Chondrocyte (in vitro differentiated cells): ENCODE measurements at regions not wholly inside any gene's neighbourhood (a gene's known extent, or its start where the extent isn't known, plus 50 kb on each side); places are given as distances from the start of the nearest gene placed in this dataset.

Experiments
- DNase-seq: peaks from one replicate; pipeline ENCODE4 v3.0.0; 2021; ENCODE audit warnings: mixed read lengths, low spot score
- H3K27ac Mint-ChIP-seq: one replicate; pipeline ENCODE4 v1.8.0; 2021; ENCODE audit warnings: mild to moderate bottlenecking, moderate library complexity, mixed read lengths; ENCODE audit not compliant: unreplicated experiment
- H3K27me3 Mint-ChIP-seq: 2 replicates; pipeline ENCODE4 v1.8.0; 2021; ENCODE audit warnings: low read depth, mixed read lengths
- H3K36me3 Mint-ChIP-seq: 2 replicates; pipeline ENCODE4 v1.8.0; 2021; ENCODE audit warnings: low read depth, mixed read lengths
- H3K4me1 Mint-ChIP-seq: 2 replicates; pipeline ENCODE4 v1.8.0; 2021; ENCODE audit warnings: low read depth, mild to moderate bottlenecking, mixed read lengths
- H3K4me3 Mint-ChIP-seq: one replicate; pipeline ENCODE4 v1.8.0; 2021; ENCODE audit warnings: mild to moderate bottlenecking, moderate library complexity, mixed read lengths; ENCODE audit not compliant: unreplicated experiment
- H3K9me3 Mint-ChIP-seq: 2 replicates; pipeline ENCODE4 v1.8.0; 2021; ENCODE audit warnings: low read depth, mixed read lengths
- TF ChIP-seq, protein P1 (sequence below): fragments of 200-600 bp; sonication (generic); IDR thresholded peaks from 2 replicates; pipeline ENCODE4 v1.5.0; 2021; ENCODE audit warnings: antibody characterized with exemption, mild to moderate bottlenecking, moderate library complexity

DNA sequence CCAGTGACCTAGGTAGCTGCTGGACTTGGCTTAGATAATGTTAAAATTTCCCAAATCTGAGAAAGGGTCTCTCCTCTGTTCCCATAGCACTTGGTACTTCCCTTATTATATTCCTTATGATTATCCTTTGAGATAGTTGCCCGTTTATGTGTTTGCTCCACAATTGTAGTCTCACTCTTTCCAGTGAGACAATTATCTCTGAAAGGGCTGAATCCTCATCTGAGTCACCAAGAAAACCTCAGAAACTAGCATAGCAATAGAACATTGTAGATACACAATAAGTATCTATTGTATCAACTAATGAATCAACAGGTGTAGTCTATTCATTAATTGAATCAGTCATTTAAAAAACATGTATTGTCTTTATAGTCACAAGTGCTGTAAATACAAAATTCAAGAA lies 119.1 kb upstream of the FAR2 start:
- Mint-ChIP-seq H3K4me1 (no peaks in the 10 kb centered on the region), H3K36me3 (no peaks in the 10 kb centered on the region), H3K4me3 (no peak overlapping the region), H3K27me3 (peaks cover 5% of the 10 kb centered on the region), H3K9me3 (no peaks in the 10 kb centered on the region), H3K27ac (no peak overlapping the region)
- TF ChIP-seq, protein P1, sequence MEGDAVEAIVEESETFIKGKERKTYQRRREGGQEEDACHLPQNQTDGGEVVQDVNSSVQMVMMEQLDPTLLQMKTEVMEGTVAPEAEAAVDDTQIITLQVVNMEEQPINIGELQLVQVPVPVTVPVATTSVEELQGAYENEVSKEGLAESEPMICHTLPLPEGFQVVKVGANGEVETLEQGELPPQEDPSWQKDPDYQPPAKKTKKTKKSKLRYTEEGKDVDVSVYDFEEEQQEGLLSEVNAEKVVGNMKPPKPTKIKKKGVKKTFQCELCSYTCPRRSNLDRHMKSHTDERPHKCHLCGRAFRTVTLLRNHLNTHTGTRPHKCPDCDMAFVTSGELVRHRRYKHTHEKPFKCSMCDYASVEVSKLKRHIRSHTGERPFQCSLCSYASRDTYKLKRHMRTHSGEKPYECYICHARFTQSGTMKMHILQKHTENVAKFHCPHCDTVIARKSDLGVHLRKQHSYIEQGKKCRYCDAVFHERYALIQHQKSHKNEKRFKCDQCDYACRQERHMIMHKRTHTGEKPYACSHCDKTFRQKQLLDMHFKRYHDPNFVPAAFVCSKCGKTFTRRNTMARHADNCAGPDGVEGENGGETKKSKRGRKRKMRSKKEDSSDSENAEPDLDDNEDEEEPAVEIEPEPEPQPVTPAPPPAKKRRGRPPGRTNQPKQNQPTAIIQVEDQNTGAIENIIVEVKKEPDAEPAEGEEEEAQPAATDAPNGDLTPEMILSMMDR, result no peak
- DNase-seq, result no peak

DNA sequence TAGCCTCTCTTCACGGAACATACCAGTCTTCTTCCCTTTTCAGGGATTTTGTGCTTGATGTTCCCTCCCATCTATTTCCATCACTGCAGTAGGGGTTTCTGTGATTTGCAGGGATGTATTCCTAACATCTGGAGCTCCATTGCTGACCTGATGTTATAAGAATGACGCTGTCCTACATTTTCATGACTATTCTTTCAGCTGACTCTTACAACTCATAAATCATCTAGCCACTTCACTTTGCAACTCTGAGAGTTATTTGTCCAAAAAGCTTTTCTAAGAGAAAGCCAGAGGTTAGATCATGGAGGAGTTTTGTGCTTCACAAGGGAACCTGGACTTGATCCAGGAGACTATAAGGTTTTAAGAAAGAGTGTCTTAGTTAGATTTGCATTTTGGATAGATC lies 116.6 kb upstream of the FAR2 start:
- Mint-ChIP-seq H3K36me3 (no peaks in the 10 kb centered on the region), H3K27me3 (peaks cover 5% of the 10 kb centered on the region), H3K4me3 (no peak overlapping the region), H3K9me3 (no peaks in the 10 kb centered on the region), H3K27ac (no peak overlapping the region), H3K4me1 (no peaks in the 10 kb centered on the region)
- TF ChIP-seq, protein P1, result no peak
- DNase-seq, result no peak

DNA sequence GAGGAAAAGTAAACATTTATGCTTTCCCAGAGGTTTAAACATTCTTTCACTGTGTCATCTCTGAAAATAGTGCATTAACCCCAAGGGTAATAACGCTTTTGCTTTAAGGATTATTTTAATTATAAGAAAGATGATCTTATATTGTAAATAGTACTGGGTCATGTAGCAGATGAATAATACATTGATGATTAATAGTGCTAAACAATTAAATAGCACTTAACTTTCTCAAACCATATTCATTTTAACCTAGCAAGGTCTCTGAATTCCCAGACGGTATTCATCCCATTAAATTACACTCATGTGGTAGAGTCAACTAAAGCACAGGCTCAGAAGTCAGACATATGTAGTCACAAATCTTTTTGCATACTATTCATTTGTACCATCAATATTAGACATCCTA lies 115.6 kb upstream of the FAR2 start:
- Mint-ChIP-seq H3K4me3 (no peak overlapping the region), H3K27ac (no peak overlapping the region), H3K9me3 (no peaks in the 10 kb centered on the region), H3K4me1 (no peaks in the 10 kb centered on the region), H3K27me3 (peaks cover 5% of the 10 kb centered on the region), H3K36me3 (no peaks in the 10 kb centered on the region)
- DNase-seq, result no peak
- TF ChIP-seq, protein P1, result no peak

DNA sequence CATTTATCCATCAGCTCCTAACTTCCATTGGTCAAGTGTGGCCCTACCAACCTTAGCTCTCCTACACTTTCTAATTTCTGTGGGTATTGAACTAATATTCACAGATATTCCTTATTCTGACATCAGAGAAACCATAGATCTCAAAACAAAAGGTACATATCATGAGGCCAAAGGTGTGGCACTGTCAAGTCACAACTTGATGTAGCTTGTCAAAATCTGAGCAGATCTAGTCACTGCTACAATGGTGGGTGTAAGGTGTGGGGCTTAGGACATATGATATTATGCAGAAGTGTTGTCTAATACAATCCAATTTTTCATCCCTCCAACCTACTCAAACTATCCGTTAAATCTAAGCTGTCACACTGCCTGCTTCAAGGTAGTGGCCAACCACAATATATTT lies 114.0 kb upstream of the FAR2 start:
- no peak for DNase-seq
- Mint-ChIP-seq H3K4me3 (no peak overlapping the region), H3K36me3 (no peaks in the 10 kb centered on the region), H3K27ac (no peak overlapping the region), H3K4me1 (peaks cover 6% of the 10 kb centered on the region), H3K27me3 (peaks cover 4% of the 10 kb centered on the region), H3K9me3 (no peaks in the 10 kb centered on the region)
- TF ChIP-seq, protein P1, result no peak

DNA sequence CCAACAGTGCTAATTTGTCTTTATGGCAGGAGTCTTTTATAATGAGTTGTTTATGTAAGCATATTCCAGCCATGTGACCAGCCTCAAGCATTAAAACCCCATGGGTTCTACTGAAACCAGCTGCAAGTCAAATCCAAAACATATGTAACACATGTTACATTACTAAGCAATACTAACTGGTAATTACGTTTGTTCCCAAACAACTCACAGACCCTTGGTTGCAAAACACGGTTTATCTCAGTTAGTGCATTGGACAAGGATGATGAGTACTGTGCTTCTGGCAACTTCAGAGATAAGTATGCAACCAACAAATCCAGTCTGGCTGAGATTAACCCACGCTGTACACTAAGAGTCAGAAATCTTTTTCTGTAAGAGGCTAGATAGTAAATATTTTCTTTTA lies 110.1 kb upstream of the FAR2 start:
- TF ChIP-seq, protein P1, result no peak
- Mint-ChIP-seq H3K27me3 (no peaks in the 10 kb centered on the region), H3K27ac (no peak overlapping the region), H3K4me3 (no peak overlapping the region), H3K4me1 (peaks cover 36% of the 10 kb centered on the region), H3K9me3 (no peaks in the 10 kb centered on the region), H3K36me3 (no peaks in the 10 kb centered on the region)
- no peak for DNase-seq
